Ectodermal cell (in vitro differentiated cells): ENCODE measurements at regions not wholly inside any gene's neighbourhood (a gene's known extent, or its start where the extent isn't known, plus 50 kb on each side); places are given as distances from the start of the nearest gene placed in this dataset.

Source experiments
- H3K27ac ChIP-seq: 2 replicates; pipeline ENCODE4 v1.7.0; 2013; ENCODE audit warnings: mild to moderate bottlenecking, low read depth, low read length; ENCODE audit not compliant: insufficient read depth, poor library complexity, severe bottlenecking
- H3K27me3 ChIP-seq: 2 replicates; pipeline ENCODE4 v1.7.0; 2013; ENCODE audit warnings: mild to moderate bottlenecking, low read length; ENCODE audit not compliant: insufficient read depth, control insufficient read depth, poor library complexity, severe bottlenecking
- H3K36me3 ChIP-seq: one replicate; pipeline ENCODE4 v1.7.0; 2013; ENCODE audit warnings: low read length; ENCODE audit not compliant: control insufficient read depth, insufficient read depth
- H3K4me1 ChIP-seq: one replicate; pipeline ENCODE4 v1.7.0; 2013; ENCODE audit warnings: low read length; ENCODE audit not compliant: control insufficient read depth, insufficient read depth
- H3K4me3 ChIP-seq: 2 replicates; pipeline ENCODE4 v1.7.0; 2013; ENCODE audit warnings: low read depth, low read length, control low read depth; ENCODE audit not compliant: insufficient read depth
- H3K9me3 ChIP-seq: 2 replicates; pipeline ENCODE4 v1.7.0; 2013; ENCODE audit warnings: mild to moderate bottlenecking, low read length, moderate library complexity; ENCODE audit not compliant: control insufficient read depth
- WGBS, 2 experiments: methylation state at CpG; one replicate each; pipeline ENCODE4 v1.1.7; 2013; ENCODE audit warnings: missing lambda C conversion rate in 2 of 2; 5-methylcytosine and 5-hydroxymethylcytosine counted together

DNA sequence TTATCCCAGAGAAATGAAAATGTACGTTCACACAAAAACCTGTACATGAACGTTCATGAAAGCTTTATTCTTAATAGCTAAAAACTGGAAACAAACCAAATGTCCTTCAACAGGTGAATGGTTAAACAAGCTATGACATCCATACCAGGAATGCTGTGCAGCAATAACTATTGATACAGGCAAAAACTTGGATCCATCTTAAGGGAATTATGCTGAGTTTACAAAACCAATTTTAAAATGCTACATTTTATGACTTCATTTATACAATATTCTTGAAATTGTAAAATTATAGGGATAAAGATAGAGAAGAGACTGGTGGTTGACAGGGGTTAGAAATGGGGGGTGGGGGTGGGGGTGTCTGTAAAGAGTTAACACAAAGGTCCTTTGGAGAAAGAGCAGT is 280.3 kb downstream of the TGFB2 start:
- Histone ChIP-seq H3K4me1 (no peaks in the 10 kb centered on the region), H3K9me3 (no peaks in the 10 kb centered on the region), H3K36me3 (no peaks in the 10 kb centered on the region), H3K27ac (no peak overlapping the region), H3K27me3 (no peaks in the 10 kb centered on the region), H3K4me3 (no peak overlapping the region)
- 87 to 93% methylated on average over 2 of the region's 2 CpGs for WGBS, 2 experiments

DNA sequence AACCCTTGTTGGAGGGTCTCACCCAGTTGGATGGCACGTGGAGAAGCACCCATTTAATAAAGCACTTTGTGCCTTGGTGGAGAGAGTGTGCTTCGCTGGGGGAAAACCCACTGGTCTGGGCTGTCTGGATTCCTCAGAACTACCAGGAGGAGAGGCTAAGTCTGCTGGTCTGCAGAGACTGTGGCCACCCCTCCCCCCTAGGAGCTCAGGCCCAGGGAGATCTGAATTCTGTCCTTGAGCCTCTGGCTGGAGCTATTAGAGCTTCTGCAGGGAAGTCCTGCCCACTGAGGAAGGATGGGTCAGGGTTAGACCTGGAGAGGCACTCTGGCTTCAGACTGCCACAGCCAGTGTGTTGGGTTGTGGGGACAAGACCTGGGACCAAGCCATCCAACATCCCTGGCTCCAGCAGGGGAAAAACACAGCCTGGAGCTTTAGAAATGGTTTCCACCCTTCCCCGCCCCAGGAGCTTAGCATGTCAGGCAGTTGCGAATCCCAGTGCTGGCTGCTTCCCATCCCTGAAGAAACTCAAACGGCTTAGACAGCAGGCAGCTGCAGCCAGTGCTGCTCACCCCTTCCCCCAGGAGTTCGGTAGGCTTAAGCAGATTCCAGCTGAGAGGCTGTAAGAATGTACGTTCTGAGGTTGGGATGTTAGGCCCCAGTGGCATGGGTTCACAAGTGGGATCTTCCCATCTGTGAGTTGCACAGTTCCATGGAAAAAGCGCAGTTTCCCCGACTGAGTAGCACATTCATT is 288.3 kb downstream of the TGFB2 start:
- Histone ChIP-seq H3K9me3 (no peaks in the 10 kb centered on the region), H3K4me1 (peaks cover 4% of the 10 kb centered on the region), H3K36me3 (no peaks in the 10 kb centered on the region), H3K4me3 (no peak overlapping the region), H3K27ac (no peak overlapping the region), H3K27me3 (no peaks in the 10 kb centered on the region)
- 79 to 82% methylated on average over 9 of the region's 9 CpGs for WGBS, 2 experiments

DNA sequence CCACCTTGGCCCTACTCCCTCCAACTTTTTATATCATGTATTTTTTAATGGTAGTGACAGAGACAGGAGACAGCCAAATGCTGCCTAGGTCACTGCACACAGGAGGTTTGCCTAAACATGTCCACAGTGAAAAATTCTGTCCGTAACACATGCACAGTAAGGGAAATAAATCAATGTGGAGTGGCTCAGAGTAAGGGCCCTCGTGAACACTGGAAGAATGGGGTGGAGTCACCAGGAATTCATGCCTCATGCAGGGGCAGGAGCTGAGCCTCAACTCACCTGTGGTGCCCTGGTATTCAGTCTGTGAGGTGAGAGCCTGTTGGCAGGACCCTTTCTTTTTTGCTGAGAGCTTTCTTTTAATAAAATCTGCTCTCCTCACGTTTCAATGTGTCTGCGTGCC is 289.1 kb downstream of the TGFB2 start:
- Histone ChIP-seq H3K36me3 (no peaks in the 10 kb centered on the region), H3K27ac (no peak overlapping the region), H3K4me1 (peaks cover 4% of the 10 kb centered on the region), H3K4me3 (no peak overlapping the region), H3K9me3 (no peaks in the 10 kb centered on the region), H3K27me3 (no peaks in the 10 kb centered on the region)
- WGBS, 2 experiments, result 93 to 98% methylated on average over 4 of the region's 4 CpGs

DNA sequence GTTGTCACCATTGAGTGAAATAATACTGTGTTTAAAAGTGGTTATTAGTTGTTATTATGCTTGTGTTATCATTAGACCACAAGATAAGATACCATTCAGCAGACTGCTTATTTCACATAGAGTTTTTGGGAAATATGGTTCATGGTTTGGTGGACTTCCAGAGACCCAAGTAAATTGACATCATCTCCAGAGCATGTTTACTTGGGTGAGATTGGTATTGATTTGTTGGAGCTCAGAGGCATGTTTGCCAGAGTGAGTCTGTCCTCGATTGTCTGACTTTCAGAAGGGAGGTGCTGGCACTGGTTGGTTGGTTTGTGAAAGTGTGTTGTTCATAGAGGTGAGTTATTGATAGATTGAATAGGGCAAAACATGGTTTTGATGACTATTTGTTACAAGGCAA is 291.4 kb downstream of the TGFB2 start:
- no peak overlapping the region for H3K27ac ChIP-seq
- WGBS, 2 experiments, result 88 to 97% methylated on average over 1 of the region's 1 CpG
- no peaks in the 10 kb centered on the region for H3K9me3 ChIP-seq
- H3K27me3 ChIP-seq, result no peaks in the 10 kb centered on the region
- H3K4me1 ChIP-seq, result peaks cover 4% of the 10 kb centered on the region
- H3K4me3 ChIP-seq, result no peak overlapping the region
- no peaks in the 10 kb centered on the region for H3K36me3 ChIP-seq

DNA sequence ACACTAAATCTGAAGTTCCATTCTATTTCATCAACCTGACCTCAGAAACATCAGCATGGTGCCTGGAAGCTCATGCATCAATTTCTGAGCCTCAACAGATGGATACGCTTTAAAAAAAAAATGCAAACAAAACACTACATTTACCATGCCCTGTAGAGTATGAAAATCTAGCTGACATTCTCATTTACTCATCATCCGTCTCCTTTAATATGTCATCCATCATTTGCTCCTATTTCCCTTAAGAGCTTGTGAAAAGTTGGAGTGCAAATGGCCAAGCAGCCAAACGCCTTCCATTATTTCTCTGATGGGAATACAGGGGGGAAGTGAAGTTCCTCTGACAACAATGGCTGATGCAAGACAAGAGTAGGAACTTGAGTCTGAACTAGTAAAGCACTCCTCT is 295.0 kb downstream of the TGFB2 start:
- H3K4me1 ChIP-seq, result no peaks in the 10 kb centered on the region
- no peaks in the 10 kb centered on the region for H3K27me3 ChIP-seq
- H3K4me3 ChIP-seq, result no peak overlapping the region
- no peaks in the 10 kb centered on the region for H3K9me3 ChIP-seq
- H3K36me3 ChIP-seq, result no peaks in the 10 kb centered on the region
- no peak overlapping the region for H3K27ac ChIP-seq
- 91 to 95% methylated on average over 3 of the region's 3 CpGs for WGBS, 2 experiments

DNA sequence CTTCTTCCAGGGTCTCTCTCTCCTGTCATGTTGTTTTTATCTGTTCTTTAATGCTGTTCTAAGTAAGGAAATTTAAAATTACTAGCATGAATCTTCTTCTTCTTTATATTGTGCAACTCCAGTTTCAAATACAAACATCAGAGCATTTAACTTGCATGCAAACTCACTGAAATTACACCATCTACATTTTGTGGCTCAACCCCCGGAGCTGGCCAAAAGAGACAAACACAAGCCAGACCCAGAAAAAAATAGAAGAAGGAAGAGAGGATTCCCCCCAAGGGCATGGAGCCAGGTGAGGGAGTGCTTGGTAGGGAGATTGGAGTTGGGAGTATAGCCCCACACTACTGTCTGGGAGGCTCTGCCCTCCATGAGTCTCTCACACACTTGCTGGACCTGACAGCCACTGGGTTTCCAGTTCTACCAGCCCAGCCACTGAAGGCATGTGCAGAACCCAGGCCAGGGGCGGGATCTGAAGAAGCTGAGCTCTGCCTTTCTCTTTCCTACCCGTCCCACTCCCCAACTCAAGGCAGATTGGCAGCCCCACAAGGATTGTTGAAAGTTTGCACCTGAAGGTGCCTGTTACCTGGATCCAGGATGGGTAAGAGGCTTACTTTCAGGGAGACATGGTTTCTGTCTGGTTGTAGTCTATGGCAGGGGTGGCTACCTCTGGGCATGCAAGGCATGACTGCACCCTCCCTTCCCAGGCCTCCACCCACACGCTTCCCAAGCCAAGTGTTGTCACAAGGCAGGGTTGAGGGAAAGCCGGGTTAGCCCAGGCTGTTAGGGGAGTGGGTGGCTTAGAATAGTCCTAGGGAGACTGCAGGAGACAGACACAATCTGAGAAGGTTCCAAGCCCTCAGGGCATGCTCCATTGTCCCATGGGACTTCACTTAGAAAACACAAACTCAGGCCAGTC is 297.2 kb downstream of the TGFB2 start:
- no peaks in the 10 kb centered on the region for H3K4me1 ChIP-seq
- no peaks in the 10 kb centered on the region for H3K9me3 ChIP-seq
- H3K36me3 ChIP-seq, result no peaks in the 10 kb centered on the region
- no peak overlapping the region for H3K4me3 ChIP-seq
- WGBS, 2 experiments, result 90 to 93% methylated on average over 3 to 5 of the region's 5 CpGs
- no peaks in the 10 kb centered on the region for H3K27me3 ChIP-seq
- no peak overlapping the region for H3K27ac ChIP-seq

DNA sequence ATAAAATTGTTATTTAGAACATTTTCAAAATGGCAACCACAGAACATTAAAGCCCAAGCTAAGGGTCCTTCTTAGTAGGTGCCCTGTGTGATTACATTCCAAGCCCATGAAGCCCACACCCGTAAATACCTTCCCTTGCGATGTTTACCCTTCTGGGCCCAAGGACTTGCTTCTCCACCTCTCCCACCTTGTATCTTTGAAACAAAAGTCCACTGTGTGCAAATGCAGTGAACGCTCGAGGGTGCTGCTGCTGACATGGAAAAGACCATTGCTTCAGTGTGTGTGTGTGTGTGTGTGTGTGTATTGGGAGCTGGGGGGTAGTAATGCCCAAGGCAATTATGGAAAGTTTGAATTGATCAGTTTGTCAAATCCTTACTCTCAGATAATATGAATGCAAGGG is 298.1 kb downstream of the TGFB2 start:
- Histone ChIP-seq H3K27me3 (no peaks in the 10 kb centered on the region), H3K9me3 (no peaks in the 10 kb centered on the region), H3K4me1 (no peaks in the 10 kb centered on the region), H3K4me3 (no peak overlapping the region), H3K36me3 (no peaks in the 10 kb centered on the region), H3K27ac (no peak overlapping the region)
- WGBS, 2 experiments, result 85 to 99% methylated on average over 4 of the region's 4 CpGs

DNA sequence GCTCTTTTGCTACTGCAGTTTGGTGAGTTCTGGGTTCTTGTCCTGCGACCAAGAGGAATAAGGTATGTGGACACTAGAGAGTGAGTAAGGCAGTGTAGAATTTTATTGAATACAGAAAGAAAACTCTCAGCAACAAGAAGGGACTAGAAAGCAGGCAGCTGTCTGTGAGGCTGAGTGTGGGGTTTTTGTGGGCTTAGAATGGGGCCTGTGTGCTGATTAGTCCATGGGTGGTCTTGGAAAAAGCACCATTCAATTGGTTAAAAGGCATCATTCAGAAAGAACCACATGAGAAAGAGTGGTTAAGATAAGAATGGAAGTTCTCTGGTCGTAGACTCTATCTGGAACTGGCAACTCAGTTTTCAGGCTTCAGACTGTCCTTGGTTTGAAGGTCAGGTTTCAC is 298.8 kb downstream of the TGFB2 start:
- 77 to 83% methylated on average over 2 of the region's 2 CpGs for WGBS, 2 experiments
- H3K4me1 ChIP-seq, result no peaks in the 10 kb centered on the region
- no peak overlapping the region for H3K27ac ChIP-seq
- H3K9me3 ChIP-seq, result no peaks in the 10 kb centered on the region
- no peaks in the 10 kb centered on the region for H3K27me3 ChIP-seq
- H3K36me3 ChIP-seq, result no peaks in the 10 kb centered on the region
- H3K4me3 ChIP-seq, result no peak overlapping the region

DNA sequence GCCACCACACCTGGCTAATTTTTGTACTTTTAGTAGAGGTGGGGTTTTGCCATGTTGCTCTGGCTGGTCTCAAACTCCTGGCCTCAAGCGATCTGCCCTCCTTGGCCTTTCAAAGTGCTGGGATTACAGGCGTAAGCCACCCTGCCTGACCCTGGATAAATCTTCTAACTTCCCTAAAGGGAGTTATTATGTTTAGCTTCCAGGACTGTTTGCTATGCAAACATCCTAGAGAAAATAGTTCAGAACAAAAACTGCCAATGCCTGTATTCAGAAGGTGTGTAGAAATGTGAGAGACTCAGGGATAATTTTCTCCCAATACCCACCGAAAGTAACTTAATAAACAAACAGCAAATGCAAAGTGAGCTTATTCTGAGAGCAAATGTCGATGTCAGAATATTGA is 301.2 kb downstream of the TGFB2 start:
- no peaks in the 10 kb centered on the region for H3K4me1 ChIP-seq
- H3K27me3 ChIP-seq, result no peaks in the 10 kb centered on the region
- WGBS, 2 experiments, result 92 to 93% methylated on average over 3 to 4 of the region's 4 CpGs
- no peak overlapping the region for H3K27ac ChIP-seq
- no peaks in the 10 kb centered on the region for H3K9me3 ChIP-seq
- H3K36me3 ChIP-seq, result no peaks in the 10 kb centered on the region
- H3K4me3 ChIP-seq, result no peak overlapping the region

DNA sequence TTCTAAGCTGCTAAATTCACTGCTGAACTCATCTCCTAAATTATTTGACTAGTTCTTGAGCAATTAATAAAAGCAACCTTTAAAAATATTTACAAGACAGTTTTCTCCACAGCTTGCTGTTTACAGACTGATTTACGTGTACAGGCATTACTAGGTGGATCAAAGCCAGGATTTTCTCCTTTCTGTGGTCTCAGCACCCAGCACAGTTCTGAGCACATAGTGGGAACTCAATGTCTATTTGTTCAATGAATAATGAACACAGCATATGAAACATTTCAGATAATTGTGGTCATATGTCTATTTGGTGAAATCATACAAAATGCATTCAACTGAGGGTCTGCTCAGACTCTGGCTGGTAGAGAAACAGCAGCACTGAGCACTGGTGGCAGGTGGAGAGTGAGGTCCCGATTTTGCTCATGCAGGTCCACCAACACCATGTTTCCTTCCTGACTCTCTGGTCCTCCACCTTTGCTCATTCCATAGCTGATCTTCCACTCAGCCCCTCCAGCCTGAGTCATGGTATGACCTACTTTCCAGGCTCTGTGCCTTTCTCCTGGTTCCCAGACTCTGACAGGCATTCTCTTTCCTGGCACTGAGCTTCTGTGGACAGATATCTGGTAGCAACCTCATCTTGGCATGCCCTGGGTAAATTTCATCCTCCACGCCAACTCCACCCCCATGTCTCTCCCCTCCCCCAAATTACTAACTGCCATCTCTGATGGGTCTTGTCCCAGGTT is 311.3 kb downstream of the TGFB2 start:
- WGBS, 2 experiments, result 91 to 99% methylated on average over 3 of the region's 3 CpGs
- Histone ChIP-seq H3K36me3 (no peaks in the 10 kb centered on the region), H3K4me1 (no peaks in the 10 kb centered on the region), H3K27ac (no peak overlapping the region), H3K4me3 (no peak overlapping the region), H3K9me3 (no peaks in the 10 kb centered on the region), H3K27me3 (no peaks in the 10 kb centered on the region)
